H1 (cell line): ENCODE measurements at regions not wholly inside any gene's neighbourhood (a gene's known extent, or its start where the extent isn't known, plus 50 kb on each side); places are given as distances from the start of the nearest gene placed in this dataset.

ENCODE experiments used
- EZH2 ChIP-seq: fragments of 200-600 bp; sonication (generic); IDR thresholded peaks from 2 replicates; pipeline ENCODE4 v1.7.1; 2012; ENCODE audit warnings: low read depth, mild to moderate bottlenecking, moderate library complexity, low read length, inconsistent platforms; ENCODE audit not compliant: severe bottlenecking
- PHF8 ChIP-seq: fragments of 200-600 bp; sonication (generic); conservative IDR thresholded peaks from 2 replicates; pipeline ENCODE4 v1.7.1; 2012; ENCODE audit warnings: low read depth, mild to moderate bottlenecking, inconsistent platforms, low read length, moderate library complexity
- SIRT6 ChIP-seq: IDR thresholded peaks from one replicate; pipeline ENCODE4 v1.7.1; 2012; ENCODE audit warnings: low read length, inconsistent platforms
- TAF7 ChIP-seq: optimal IDR thresholded peaks from 2 replicates; pipeline ENCODE3; 2011; ENCODE audit warnings: low read depth, mild to moderate bottlenecking, inconsistent platforms, low read length, moderate library complexity, borderline replicate concordance

GRCh38 chr18:42281124-42281523 lies 326.1 kb downstream of the PIK3C3 start (continued):
- TF ChIP-seq SIRT6 (no peak), TAF7 (no peak), PHF8 (no peak), EZH2 (no peak)
- TF ChIP-seq, all 59 proteins: peak for 0
